ENCODE measurements at regions not wholly inside any gene's neighbourhood (a gene's known extent, or its start where the extent isn't known, plus 50 kb on each side); places are given as distances from the start of the nearest gene placed in this dataset.

- Histone ChIP-seq H3K4me3 (ENCODE audit: control extremely low read depth in 1 of 5, extremely low read depth in 1 of 5, insufficient read depth in 1 of 5, low read depth in 2 of 5, low read length in 4 of 5) (no peak overlapping the region), H4K20me1 (ENCODE audit: control insufficient read depth, insufficient read depth, low read length, poor library complexity, severe bottlenecking) (no peaks in the 10 kb centered on the region), H3K4me2 (replicated peaks; ENCODE audit: low read depth, low read length, poor library complexity, severe bottlenecking) (no peak overlapping the region), H3K79me2 (ENCODE audit: control insufficient read depth, insufficient read depth, low read length) (no peaks in the 10 kb centered on the region), H2AFZ (ENCODE audit: insufficient read depth, low read depth, low read length, poor library complexity, severe bottlenecking) (no peak overlapping the region), H3K4me1 (ENCODE audit: control insufficient read depth in 2 of 2, insufficient read depth in 2 of 2, low read length in 2 of 2) (peaks cover 4 to 6% of the 10 kb centered on the region in 2 donors), H3K9me3 (ENCODE audit: control extremely low read depth in 1 of 3, control insufficient read depth in 2 of 3, insufficient read depth in 1 of 3, low read length in 2 of 3) (no peaks in the 10 kb centered on the region), H3K36me3 (replicated peaks in 1 of 2; ENCODE audit: control extremely low read depth in 1 of 2, control insufficient read depth in 1 of 2, extremely low read depth in 1 of 2, insufficient read depth in 2 of 2, low read length in 1 of 2) (no peaks in the 10 kb centered on the region), H3K27ac (ENCODE audit: low read length in 2 of 2) (no peak overlapping the region), H3K27me3 (replicated peaks in 1 of 4; ENCODE audit: control extremely low read depth in 1 of 4, control insufficient read depth in 3 of 4, insufficient read depth in 4 of 4, low read length in 3 of 4) (no peaks in the 10 kb centered on the region), H3K9ac (ENCODE audit: low read length) (no peak overlapping the region)
- DNase-seq = no peak
- intact Hi-C loops (cut with micrococcal nuclease) = no loop called here
- Mint-ChIP-seq H3K9me3 (ENCODE audit: insufficient read depth) (no peaks in the 10 kb centered on the region), H3K27me3 (no peaks in the 10 kb centered on the region), H3K4me3 (no peak overlapping the region), H3K27ac (no peak overlapping the region), H3K4me1 (peaks cover 12% of the 10 kb centered on the region)
- POLR2A ChIA-PET = no interaction called here
- CTCF ChIA-PET = no interaction called here
- WGBS (ENCODE audit: insufficient coverage) = 100% methylated on average over 1 of the region's 1 CpG
- ATAC-seq (ENCODE audit: low read depth) = no peak
- TF ChIP-seq EZH2 (IDR thresholded peaks at IDR 0.05; ENCODE audit: borderline replicate concordance, insufficient read depth, low read depth, low read length, poor library complexity, severe bottlenecking) (no peak), CTCF (IDR thresholded peaks at IDR 0.05) (no peak)
Observed at GRCh38 chr7:22876986-22877729, 54.5 kb upstream of the TOMM7 start.

GRCh38 chr7:22875470-22875869 lies 52.8 kb upstream of the TOMM7 start:
- POLR2A ChIA-PET = no interaction called here
- no peak overlapping the region for H3K27ac Mint-ChIP-seq

More at GRCh38 chr7:22875470-22875869, 52.8 kb upstream of the TOMM7 start:
- TF ChIP-seq CTCF (IDR thresholded peaks at IDR 0.05) = no peak
- no peak for TF ChIP-seq EZH2 (IDR thresholded peaks at IDR 0.05; ENCODE audit: borderline replicate concordance, insufficient read depth, low read depth, low read length, poor library complexity, severe bottlenecking)
- H3K9ac ChIP-seq (ENCODE audit: low read length) = no peak overlapping the region
- peaks cover 6 to 11% of the 10 kb centered on the region in 2 donors for H3K4me1 ChIP-seq (ENCODE audit: control insufficient read depth in 2 of 2, insufficient read depth in 2 of 2, low read length in 2 of 2)
- no peak overlapping the region for H2AFZ ChIP-seq (ENCODE audit: insufficient read depth, low read depth, low read length, poor library complexity, severe bottlenecking)
- H4K20me1 ChIP-seq (ENCODE audit: control insufficient read depth, insufficient read depth, low read length, poor library complexity, severe bottlenecking) = no peaks in the 10 kb centered on the region
- DNase-seq (no peak), ATAC-seq (ENCODE audit: low read depth) (no peak)
- no peak overlapping the region for H3K27ac ChIP-seq (ENCODE audit: low read length in 2 of 2)
- Mint-ChIP-seq H3K27me3 (no peaks in the 10 kb centered on the region), H3K4me1 (peaks cover 17% of the 10 kb centered on the region), H3K9me3 (ENCODE audit: insufficient read depth) (no peaks in the 10 kb centered on the region), H3K4me3 (no peak overlapping the region)
- no peak overlapping the region for H3K4me3 ChIP-seq (ENCODE audit: control extremely low read depth in 1 of 5, extremely low read depth in 1 of 5, insufficient read depth in 1 of 5, low read depth in 2 of 5, low read length in 4 of 5)
- H3K9me3 ChIP-seq (ENCODE audit: control extremely low read depth in 1 of 3, control insufficient read depth in 2 of 3, insufficient read depth in 1 of 3, low read length in 2 of 3) = no peaks in the 10 kb centered on the region
- H3K4me2 ChIP-seq (replicated peaks; ENCODE audit: low read depth, low read length, poor library complexity, severe bottlenecking) = no peak overlapping the region
- over 99% methylated on average over 8 of the region's 8 CpGs for WGBS (ENCODE audit: insufficient coverage)
- intact Hi-C loops (cut with micrococcal nuclease) = no loop called here
- H3K36me3 ChIP-seq (replicated peaks in 1 of 2; ENCODE audit: control extremely low read depth in 1 of 2, control insufficient read depth in 1 of 2, extremely low read depth in 1 of 2, insufficient read depth in 2 of 2, low read length in 1 of 2) = no peaks in the 10 kb centered on the region
- H3K27me3 ChIP-seq (replicated peaks in 1 of 4; ENCODE audit: control extremely low read depth in 1 of 4, control insufficient read depth in 3 of 4, insufficient read depth in 4 of 4, low read length in 3 of 4) = no peaks in the 10 kb centered on the region
- no peaks in the 10 kb centered on the region for H3K79me2 ChIP-seq (ENCODE audit: control insufficient read depth, insufficient read depth, low read length)
- CTCF ChIA-PET = interaction anchor here (1.2 to 2.7 kb wide), 3 partner anchors 15 to 318 kb away, joined by 3 to 10 read pairs (median 3); no protein-coding TSS in a partner anchor

Data from B cell (primary cell).